Endothelial cell (in vitro differentiated cells): ENCODE measurements at regions not wholly inside any gene's neighbourhood (a gene's known extent, or its start where the extent isn't known, plus 50 kb on each side); places are given as distances from the start of the nearest gene placed in this dataset.

Experiments used
- DNase-seq: peaks from one replicate; pipeline ENCODE4 v3.0.0; 2021; ENCODE audit warnings: low spot score
- H3K27ac Mint-ChIP-seq: one replicate; pipeline ENCODE4 v1.8.0; 2021; ENCODE audit warnings: mixed read lengths, inconsistent platforms; ENCODE audit not compliant: unreplicated experiment
- H3K27me3 Mint-ChIP-seq: one replicate; pipeline ENCODE4 v1.8.0; 2021; ENCODE audit warnings: mild to moderate bottlenecking, moderate library complexity, mixed read lengths, inconsistent platforms; ENCODE audit not compliant: unreplicated experiment
- H3K36me3 Mint-ChIP-seq: one replicate; pipeline ENCODE4 v1.8.0; 2021; ENCODE audit warnings: mild to moderate bottlenecking, low read depth, mixed read lengths, inconsistent platforms; ENCODE audit not compliant: unreplicated experiment
- H3K4me1 Mint-ChIP-seq: one replicate; pipeline ENCODE4 v1.8.0; 2021; ENCODE audit warnings: mild to moderate bottlenecking, mixed read lengths, inconsistent platforms; ENCODE audit not compliant: unreplicated experiment
- H3K4me3 Mint-ChIP-seq: one replicate; pipeline ENCODE4 v1.8.0; 2021; ENCODE audit warnings: mild to moderate bottlenecking, mixed read lengths, inconsistent platforms; ENCODE audit not compliant: unreplicated experiment
- H3K9me3 Mint-ChIP-seq: one replicate; pipeline ENCODE4 v1.8.0; 2021; ENCODE audit warnings: mixed read lengths, inconsistent platforms; ENCODE audit not compliant: unreplicated experiment
- CTCF ChIP-seq: fragments of 200-600 bp; sonication (generic); IDR thresholded peaks from one replicate; pipeline ENCODE4 v1.5.0; 2021; ENCODE audit warnings: antibody characterized with exemption; ENCODE audit not compliant: unreplicated experiment

- Mint-ChIP-seq H3K4me1 (peaks cover 2% of the 10 kb centered on the region), H3K36me3 (no peaks in the 10 kb centered on the region), H3K27me3 (no peaks in the 10 kb centered on the region), H3K4me3 (no peak overlapping the region), H3K9me3 (no peaks in the 10 kb centered on the region), H3K27ac (no peak overlapping the region)
- DNase-seq, result no peak
- TF ChIP-seq CTCF, result no peak
These were observed 140.8 kb upstream of the GRB10 start for GRCh38 chr7:50923476-50923875.

GRCh38 chr7:50921114-50921813, 138.6 kb upstream of the GRB10 start:
- peaks cover 2% of the 10 kb centered on the region for H3K4me1 Mint-ChIP-seq
- no peak overlapping the region for H3K4me3 Mint-ChIP-seq
- DNase-seq, result no peak
- H3K27me3 Mint-ChIP-seq, result peaks cover 6% of the 10 kb centered on the region
- TF ChIP-seq CTCF, result no peak
- H3K36me3 Mint-ChIP-seq, result no peaks in the 10 kb centered on the region
- no peak overlapping the region for H3K27ac Mint-ChIP-seq
- H3K9me3 Mint-ChIP-seq, result no peaks in the 10 kb centered on the region

- Mint-ChIP-seq H3K9me3 (no peaks in the 10 kb centered on the region), H3K27ac (no peak overlapping the region), H3K4me3 (no peak overlapping the region), H3K4me1 (peaks cover 2% of the 10 kb centered on the region), H3K27me3 (peaks cover 6% of the 10 kb centered on the region), H3K36me3 (no peaks in the 10 kb centered on the region)
- TF ChIP-seq CTCF, result no peak
- DNase-seq, result no peak
These were observed 137.4 kb upstream of the GRB10 start for GRCh38 chr7:50920031-50920635.

GRCh38 chr7:50915621-50916020, 132.9 kb upstream of the GRB10 start:
- TF ChIP-seq CTCF, result no peak
- Mint-ChIP-seq H3K36me3 (no peaks in the 10 kb centered on the region), H3K4me3 (no peak overlapping the region), H3K9me3 (no peaks in the 10 kb centered on the region), H3K27me3 (peaks cover 6% of the 10 kb centered on the region), H3K27ac (no peak overlapping the region), H3K4me1 (peaks cover under 1% of the 10 kb centered on the region)
- no peak for DNase-seq

GRCh38 chr7:50914460-50914859, 131.8 kb upstream of the GRB10 start:
- DNase-seq, result no peak
- Mint-ChIP-seq H3K36me3 (no peaks in the 10 kb centered on the region), H3K4me1 (no peaks in the 10 kb centered on the region), H3K9me3 (no peaks in the 10 kb centered on the region), H3K27ac (no peak overlapping the region), H3K27me3 (peaks cover 6% of the 10 kb centered on the region), H3K4me3 (no peak overlapping the region)
- TF ChIP-seq CTCF, result no peak
